GM10248 (cell line): ENCODE measurements at regions not wholly inside any gene's neighbourhood (a gene's known extent, or its start where the extent isn't known, plus 50 kb on each side); places are given as distances from the start of the nearest gene placed in this dataset.

Experiments
- CTCF ChIA-PET: fragments of 300-600 bp; sonication (Branson Sonifier 250); formaldehyde crosslinking; extraction: SDS; loops from one replicate; lab custom pipeline; 2021; ENCODE audit warnings: antibody characterized with exemption; lab: Yijun Ruan, JAX
- POLR2A ChIA-PET: fragments of 350-650 bp; sonication (Branson Sonifier 250); formaldehyde crosslinking; extraction: SDS; loops from one replicate; lab custom pipeline; 2020; ENCODE audit warnings: antibody characterized with exemption; lab: Yijun Ruan, JAX
- DNase-seq: peaks from one replicate; pipeline ENCODE4 v3.0.0; 2012; ENCODE audit errors: extremely low spot score
- TF ChIP-seq, protein P1 (sequence below): IDR thresholded peaks from 2 replicates; pipeline ENCODE4 v1.5.1; 2012; ENCODE audit warnings: mild to moderate bottlenecking, low read depth; ENCODE audit errors: extremely low read depth, missing control alignments, control extremely low read depth

DNA sequence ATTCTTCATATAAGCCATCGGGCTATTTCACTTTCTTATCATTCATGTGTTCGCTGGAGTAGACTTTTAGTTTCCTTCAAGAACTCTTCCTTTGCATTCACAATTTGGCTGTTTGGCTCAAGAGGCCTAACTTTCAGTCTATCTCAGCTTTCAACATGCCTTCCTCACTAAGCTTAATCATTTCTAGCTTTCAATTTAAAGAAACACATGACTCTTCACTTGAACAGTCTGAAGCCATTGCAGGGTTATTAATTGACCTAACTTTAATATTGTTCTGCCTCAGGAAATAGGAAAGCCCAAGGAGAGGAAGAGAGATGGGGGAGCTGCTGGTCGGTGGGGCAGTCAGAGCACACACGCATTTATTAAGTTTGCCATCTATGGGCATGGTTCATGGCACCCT lies 158.1 kb downstream of the SUCLA2 start:
- ChIA-PET POLR2A (no interaction called here), CTCF (no interaction called here)
- no peak for DNase-seq
- TF ChIP-seq, protein P1, sequence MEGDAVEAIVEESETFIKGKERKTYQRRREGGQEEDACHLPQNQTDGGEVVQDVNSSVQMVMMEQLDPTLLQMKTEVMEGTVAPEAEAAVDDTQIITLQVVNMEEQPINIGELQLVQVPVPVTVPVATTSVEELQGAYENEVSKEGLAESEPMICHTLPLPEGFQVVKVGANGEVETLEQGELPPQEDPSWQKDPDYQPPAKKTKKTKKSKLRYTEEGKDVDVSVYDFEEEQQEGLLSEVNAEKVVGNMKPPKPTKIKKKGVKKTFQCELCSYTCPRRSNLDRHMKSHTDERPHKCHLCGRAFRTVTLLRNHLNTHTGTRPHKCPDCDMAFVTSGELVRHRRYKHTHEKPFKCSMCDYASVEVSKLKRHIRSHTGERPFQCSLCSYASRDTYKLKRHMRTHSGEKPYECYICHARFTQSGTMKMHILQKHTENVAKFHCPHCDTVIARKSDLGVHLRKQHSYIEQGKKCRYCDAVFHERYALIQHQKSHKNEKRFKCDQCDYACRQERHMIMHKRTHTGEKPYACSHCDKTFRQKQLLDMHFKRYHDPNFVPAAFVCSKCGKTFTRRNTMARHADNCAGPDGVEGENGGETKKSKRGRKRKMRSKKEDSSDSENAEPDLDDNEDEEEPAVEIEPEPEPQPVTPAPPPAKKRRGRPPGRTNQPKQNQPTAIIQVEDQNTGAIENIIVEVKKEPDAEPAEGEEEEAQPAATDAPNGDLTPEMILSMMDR, result no peak

DNA sequence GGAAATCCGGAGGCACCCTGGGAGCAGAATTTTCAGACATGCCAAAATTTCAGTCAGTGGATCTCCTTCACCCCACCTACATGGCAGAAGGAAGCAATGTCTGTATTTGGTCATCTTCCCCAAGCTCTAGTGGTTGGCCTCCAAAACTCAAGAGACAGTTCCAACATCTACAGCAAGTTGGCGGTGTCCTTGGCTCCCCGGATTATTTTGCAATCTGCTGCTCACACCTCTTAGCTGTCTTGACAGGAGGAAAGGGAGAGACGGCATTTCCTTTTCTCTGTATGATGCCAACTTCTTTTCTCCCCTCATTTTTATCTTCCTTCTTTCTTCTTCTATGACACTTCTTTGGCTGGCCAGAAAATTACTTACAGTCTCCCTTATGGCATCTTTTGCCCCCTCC lies 159.9 kb downstream of the SUCLA2 start:
- CTCF ChIA-PET, result interaction anchor here (1.3 kb wide), 1 partner anchor 26 kb away, joined by 3 read pairs; no protein-coding TSS in a partner anchor
- TF ChIP-seq, protein P1, result no peak
- DNase-seq, result no peak
- POLR2A ChIA-PET, result no interaction called here

DNA sequence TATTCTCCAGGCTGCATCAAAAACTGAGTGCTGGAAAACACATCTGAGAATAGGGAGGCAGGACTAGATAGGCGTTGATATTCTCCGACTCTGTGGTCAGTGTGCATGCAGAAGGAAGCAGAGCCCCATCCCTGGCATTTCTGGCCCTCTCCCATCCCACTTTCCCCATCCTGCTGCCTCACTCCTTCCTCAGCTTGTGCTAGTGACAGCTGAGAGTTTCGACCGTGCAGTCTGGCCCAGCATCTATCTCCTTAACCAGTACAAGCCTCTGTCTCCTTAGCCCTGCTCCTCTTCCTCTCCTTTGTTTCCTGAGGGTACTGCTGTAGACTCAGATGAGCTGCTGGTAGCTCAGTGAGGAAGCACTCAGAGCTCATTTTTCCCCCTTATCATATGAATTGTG lies 163.2 kb downstream of the SUCLA2 start:
- TF ChIP-seq, protein P1, result no peak
- no peak for DNase-seq
- POLR2A ChIA-PET, result no interaction called here
- CTCF ChIA-PET, result no interaction called here

DNA sequence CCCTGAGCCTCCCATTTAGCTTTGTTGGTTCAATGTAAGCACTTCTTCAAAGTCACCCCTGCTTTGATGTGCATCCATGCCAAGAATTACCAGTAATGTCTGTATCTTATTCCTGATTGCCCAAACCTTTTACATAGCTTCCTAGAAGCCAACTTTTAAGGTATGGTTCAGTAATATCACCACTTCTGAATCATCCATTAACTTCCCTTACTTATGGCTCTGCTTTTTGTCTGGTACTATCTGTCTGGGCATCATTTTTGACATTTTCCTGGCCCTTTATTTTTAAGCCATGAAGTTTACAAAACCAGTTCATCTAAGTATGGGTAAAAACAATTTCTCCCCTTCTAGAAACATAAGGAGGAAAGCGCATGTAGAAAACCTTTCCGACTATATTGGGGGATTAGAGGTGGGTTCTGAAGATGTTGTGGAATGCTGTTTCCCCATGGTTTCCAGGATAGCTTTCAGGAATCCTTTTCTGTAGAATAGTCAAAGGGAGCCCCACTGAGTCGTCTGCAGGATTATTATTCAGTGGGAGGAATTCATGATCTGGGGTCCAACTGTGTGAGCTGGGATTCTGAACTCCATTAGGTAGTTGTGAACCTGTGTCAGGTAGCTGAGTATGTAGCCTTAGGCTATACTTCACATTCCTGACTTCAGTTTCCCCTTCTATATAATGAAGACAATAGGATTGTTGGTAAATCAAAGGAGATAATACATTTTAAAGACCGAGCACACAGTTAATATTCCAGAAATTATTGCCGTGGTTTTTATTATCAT lies 163.8 kb downstream of the SUCLA2 start:
- no peak for DNase-seq
- CTCF ChIA-PET, result no interaction called here
- POLR2A ChIA-PET, result no interaction called here
- TF ChIP-seq, protein P1, result no peak

DNA sequence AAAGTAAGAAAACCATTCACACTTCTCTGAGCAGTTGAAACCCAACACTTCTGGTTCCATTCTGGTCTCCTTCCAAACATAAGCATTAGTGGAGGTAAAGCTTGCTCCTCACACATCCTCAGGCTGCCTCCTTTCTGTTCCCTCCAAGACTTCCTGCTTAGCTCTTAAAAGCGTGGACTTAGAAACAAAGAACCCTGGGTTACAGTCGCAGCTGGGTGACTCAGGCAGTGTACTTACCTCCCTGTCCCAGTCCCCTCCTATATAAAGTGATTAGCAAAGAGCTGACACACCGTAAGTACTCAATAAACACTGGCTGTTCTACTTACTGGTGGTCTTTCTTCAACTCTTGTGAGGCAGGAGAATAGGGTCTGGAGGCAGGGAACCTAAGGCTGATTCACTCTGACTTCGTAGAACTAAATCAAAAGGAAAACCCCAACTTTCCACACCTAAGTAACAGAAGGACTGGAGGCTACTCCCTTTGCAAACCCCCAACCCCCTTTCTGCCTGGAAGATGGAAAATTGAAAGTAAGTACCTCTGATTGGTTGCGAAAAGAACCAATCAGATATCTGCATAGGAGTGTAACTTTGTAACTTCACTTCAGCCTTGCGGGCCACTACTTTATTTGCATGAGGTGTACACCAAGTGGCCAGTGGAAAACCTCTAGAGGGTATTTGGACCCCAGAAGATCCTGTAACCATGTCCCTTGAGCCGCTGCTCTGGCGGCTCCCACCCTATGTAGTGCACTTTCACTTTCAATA lies 165.4 kb downstream of the SUCLA2 start:
- ChIA-PET CTCF (no interaction called here), POLR2A (no interaction called here)
- TF ChIP-seq, protein P1, result no peak
- no peak for DNase-seq

DNA sequence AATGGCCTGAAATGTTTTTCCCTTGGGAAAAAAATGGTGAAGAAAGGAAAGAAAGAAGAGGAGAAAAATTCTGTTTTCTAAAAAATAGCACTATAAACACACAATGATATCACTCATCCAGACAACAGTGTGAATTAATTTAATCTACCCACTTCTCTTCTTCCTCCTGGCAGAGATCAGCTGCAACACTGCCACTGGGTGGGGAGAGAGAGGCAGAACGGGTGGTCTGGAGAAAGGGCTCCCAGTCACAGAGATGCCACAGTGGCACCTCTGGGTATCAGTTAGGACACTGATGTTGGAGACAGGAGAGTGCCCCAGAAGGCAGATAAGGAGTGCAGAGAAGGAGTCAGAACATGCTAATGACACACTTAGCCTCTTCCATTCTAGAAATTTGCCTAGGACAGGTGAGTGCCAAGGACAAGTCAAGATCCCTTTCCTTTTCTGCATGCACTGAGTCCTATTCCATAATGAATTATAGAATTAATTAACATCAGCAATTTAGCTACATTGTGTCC lies 168.6 kb downstream of the SUCLA2 start:
- CTCF ChIA-PET, result no interaction called here
- POLR2A ChIA-PET, result no interaction called here
- no peak for DNase-seq
- TF ChIP-seq, protein P1, result no peak
